ENCODE measurements at regions not wholly inside any gene's neighbourhood (a gene's known extent, or its start where the extent isn't known, plus 50 kb on each side); places are given as distances from the start of the nearest gene placed in this dataset.

GRCh38 chr6:9435281-9435680 lies 979.6 kb downstream of the TFAP2A start:
- DNase-seq: no peak

- DNase-seq: no peak
Observed at GRCh38 chr6:9431945-9432344, 982.9 kb downstream of the TFAP2A start.

DNA sequence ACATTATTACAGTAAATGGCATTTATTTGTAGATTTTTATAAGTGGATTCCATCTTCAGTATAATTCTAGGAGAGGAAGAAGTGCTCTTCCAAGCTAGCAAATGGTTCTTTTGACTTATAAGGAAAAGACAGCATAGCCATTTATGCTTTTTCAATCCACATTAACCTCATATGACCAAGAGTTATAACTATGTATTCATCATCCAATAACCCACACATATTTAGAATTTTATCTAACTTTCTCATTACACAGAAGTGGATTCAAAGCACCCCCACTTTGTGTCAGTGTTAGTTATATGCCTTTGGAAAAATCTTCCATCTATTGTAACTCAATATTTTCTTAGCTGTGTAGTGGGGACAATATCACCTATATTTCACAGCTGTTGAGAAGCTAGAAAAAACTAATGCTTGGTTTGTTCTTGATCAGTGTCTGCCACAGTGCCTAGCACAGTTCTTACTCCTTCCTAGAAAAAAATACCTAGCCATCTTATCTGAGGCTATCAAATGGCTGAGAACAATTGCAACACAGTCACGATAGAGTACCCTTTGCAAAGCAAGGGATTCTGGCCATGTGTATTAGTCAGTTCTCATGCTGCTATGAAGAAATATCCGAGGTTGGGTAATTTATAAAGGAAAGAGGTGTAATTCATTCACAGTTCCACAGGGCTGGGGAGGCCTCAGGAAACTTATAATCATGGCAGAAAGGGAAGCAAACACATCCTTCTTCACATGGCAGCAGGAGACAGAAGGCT lies 986.3 kb downstream of the TFAP2A start:
- no peak for DNase-seq

- no peak for DNase-seq
Observed at GRCh38 chr6:9422138-9422537, 986.8 kb upstream of the SLC35B3 start.

DNA sequence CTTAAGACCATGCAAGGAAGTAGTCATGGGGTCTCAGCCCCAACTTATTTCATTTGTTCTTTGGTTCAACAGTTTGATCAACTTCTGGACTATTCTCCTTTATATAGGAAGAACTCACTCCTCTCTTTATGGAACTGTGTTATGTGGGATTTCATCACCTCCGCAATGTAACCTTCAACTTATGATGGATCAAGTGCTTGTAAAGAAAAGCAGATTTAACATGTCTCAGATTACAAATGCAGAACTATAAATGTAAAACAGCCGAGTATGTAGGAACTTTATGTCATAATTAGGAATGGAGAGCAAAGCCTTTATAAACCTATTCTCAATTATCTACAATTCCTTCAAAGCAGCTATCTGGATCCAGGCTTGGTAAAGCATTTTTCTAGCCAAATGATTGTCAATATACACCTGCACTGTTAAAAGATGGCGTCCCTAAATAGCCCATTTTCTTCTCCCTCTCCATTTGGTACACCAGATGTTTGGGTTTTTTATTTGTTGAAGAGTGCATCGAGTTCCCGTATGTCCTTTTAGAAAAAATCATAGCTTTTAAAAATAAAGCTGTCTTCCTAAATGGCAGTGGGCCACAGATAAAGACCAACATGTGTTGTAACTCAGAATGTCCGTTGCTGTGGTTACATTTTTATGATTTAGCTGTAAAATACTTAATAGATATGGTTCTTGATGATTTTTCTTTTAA lies 985.1 kb upstream of the SLC35B3 start:
- no peak for DNase-seq

DNA sequence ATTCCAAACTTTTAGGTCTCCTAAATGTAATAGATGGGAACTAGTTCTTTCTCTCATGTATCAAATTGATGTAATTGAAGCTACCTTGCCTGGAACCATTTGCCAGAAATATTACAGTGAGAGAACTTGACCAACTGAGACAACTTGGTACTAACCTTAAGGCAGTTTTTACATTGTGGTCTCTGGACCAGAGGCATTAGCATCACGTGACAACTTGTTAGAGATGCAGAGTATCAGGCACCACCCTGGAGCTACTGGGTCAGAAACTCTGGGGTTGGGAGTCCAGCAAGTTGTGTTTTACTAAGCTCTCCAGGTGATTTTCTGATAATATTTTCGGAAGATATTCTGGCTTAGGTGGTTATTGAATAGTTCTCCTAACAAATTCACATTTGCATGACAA lies 982.1 kb upstream of the SLC35B3 start:
- DNase-seq: no peak

- DNase-seq: peak; percentile 6
Observed at GRCh38 chr6:9412951-9413559, 977.7 kb upstream of the SLC35B3 start.

DNA sequence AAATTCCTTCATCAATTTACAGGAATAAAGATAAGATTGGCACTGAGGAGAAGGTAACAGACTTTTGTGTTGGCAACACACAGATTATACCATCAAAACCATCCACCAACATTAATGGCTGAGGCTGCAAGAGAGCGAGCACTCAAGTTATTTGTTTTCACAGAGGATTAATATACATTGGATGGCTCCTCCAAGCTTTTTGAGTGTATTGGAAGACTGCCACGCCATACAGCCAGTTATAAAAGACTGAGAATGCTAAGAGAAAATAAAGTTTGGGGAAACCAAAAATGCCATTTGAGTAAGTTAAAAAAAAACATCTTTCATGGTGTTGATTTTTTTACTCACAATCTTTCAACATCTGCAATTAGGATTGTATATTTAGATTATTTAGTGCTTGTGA lies 973.8 kb upstream of the SLC35B3 start:
- no peak for DNase-seq

- no peak for DNase-seq
Observed at GRCh38 chr6:9408402-9409117, 973.2 kb upstream of the SLC35B3 start.

DNA sequence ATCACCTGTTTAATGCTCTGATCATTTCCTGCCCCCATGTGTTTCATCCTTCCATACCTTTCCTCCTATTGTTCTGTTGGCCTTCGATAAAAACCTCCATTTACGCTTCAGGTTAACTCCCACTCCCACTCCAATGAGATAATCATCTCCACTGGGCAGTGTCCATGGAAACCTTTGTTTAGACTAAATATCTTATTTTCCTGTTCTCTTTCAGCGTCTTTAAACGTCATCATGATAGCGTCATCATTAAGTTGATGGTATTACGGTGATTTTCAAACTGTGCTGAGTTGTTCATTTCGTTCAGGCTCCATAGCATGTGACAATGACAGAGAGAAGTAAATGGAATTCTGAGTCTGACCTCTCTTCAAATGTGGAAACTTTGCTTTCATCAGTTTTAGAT lies 970.5 kb upstream of the SLC35B3 start:
- DNase-seq: no peak

DNA sequence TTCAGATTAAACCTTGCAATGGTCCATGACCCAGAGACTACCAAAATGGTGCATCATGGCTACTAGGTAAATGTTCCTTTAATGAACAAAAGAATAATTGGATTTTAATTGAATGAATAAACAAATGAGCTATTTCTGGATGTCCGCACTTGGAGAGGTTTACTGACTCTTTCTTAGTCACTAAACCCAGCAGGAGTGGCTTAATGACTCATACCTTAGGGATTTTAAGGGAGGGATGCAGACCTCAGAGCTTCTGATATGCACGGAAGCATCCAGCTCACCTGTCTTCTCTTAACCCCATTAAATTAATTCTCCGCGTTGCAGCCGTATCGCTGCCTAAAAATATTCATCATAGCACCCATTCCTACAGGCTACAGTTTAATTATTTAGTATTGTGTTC lies 970.0 kb upstream of the SLC35B3 start:
- no peak for DNase-seq

GRCh38 chr6:9404351-9405146 lies 969.2 kb upstream of the SLC35B3 start:
- no peak for DNase-seq

DNA sequence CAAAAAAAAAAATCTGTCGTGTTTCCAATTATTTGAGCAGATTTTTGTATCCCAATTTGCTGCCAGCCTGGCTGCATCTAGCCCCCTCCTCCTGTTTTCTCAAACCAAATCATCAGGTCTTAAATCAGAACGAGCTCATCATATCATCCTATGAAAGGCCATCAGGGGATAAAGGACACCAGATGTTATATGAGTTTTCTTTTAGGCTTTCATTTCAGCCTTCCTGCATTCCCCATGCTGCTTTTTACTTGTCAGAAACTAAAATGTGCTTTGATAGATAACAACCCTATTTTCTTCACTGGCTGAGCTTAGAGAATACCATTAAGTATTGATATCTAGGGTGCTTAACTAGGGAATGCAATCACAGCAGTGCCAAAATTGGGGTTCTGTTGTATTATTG lies 968.4 kb upstream of the SLC35B3 start:
- DNase-seq: no peak

- no peak for DNase-seq
Observed at GRCh38 chr6:9401960-9402359, 966.6 kb upstream of the SLC35B3 start.

DNA sequence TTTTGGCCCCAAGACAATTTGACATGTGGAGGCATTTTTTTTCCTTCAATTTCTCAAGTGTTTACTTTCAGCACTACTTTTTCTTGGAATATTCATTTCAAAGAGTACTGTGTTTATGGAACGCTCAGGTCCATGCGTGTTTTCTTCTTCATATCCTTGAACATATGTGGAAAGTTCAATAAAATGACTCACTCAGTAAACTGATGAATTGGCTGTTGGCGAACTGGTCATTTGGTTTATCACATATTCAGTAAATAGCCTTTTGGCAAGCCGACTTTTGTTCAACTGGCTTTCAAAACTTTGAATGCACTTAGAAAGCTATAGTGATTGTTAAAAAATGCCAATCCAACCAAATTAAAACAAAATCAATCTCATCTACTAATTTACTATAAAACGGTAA lies 964.6 kb upstream of the SLC35B3 start:
- DNase-seq: no peak

- DNase-seq: no peak
Observed at GRCh38 chr6:9398767-9399373, 963.5 kb upstream of the SLC35B3 start.

DNA sequence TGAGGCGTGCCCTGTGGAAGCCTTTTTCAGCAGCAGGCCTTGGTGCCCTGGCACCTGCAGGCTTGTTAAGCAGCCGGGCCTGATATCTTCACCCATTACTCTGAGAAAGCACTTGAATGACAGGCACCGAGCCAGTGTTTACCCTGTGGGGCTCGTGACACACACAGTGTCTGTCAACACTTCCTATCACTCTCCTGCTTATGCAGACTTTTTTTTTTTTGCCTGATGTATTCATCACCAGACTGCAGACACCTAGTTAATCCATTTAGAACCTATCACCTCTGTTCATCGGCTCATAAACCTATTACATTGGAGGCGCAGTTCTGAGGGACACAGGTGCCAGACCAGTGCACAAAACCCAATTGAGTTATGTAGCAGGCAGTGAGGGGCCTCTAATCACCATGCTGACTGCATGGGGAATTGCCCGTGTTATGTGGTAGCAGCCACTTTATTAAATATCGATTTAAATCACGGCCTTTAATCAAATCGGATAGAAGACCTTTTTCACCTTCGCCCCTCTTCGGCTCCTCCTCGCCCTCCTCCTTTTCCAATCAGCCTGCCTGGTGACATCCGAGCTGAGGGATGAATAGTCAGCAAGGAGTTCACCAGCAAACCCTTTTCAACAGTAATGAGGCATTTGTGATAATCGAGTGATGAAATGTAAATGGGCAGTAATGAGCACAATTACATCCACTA lies 962.9 kb upstream of the SLC35B3 start:
- DNase-seq: no peak

DNA sequence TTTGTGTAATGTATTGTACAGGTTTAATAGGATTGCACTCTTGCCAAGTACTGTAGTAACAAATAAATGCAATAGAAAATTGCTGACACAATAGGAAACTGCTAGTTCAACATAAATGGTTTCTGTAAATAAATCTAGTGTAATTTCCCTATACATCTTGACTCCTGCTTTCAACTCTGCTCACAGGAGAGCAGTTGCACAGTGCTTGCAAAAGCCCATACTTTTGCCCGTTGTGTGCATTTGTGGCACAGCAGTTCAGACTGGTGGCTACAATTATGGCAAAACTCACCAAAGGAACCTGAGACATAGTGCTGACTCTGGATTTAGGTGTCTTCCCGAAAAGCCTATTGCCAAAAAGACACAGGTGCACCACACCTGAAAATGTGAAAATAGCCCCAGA lies 953.3 kb upstream of the SLC35B3 start:
- DNase-seq: no peak

GRCh38 chr6:9380568-9380967 lies 945.2 kb upstream of the SLC35B3 start:
- no peak for DNase-seq

GRCh38 chr6:9373308-9373707 lies 938.0 kb upstream of the SLC35B3 start:
- no peak for DNase-seq

- no peak for DNase-seq
Observed at GRCh38 chr6:9370480-9370879, 935.1 kb upstream of the SLC35B3 start.

DNA sequence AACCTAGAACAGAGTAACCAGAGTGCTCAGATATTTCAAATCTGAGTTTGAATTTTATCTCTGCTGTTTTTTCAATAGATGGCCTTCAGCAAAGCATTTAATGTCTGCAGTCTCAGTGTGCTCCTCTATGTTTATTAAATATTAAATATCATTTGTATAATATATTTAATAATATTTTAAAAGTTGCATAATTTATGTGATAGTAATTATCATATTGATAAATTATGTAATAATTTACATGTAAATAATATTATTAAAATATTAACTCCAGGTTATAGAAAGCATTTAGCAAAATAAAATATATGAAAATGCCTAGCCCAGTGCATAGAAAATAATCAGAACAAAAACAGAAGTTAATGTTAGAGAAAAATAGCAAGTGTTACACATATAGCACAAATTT lies 930.0 kb upstream of the SLC35B3 start:
- DNase-seq: no peak

All from NCI-H187 treated with DMSO at 0.1 percent for 48 hours (cell line).